WTC11 (cell line): ENCODE measurements at regions not wholly inside any gene's neighbourhood (a gene's known extent, or its start where the extent isn't known, plus 50 kb on each side); places are given as distances from the start of the nearest gene placed in this dataset.

ENCODE experiments used
- ATAC-seq: fragments of 200-7000 bp; cut with Tn5 transposase; 2 replicates; pipeline ENCODE4 v1.10.0; 2021; ENCODE audit warnings: mild to moderate bottlenecking, moderate library complexity
- CTCF ChIA-PET: fragments of 300-600 bp; sonication (Branson Sonifier 250); formaldehyde crosslinking; loops from one replicate; lab custom pipeline; 2021; ENCODE audit warnings: antibody characterized with exemption; lab: Charles Lee
- POLR2A ChIA-PET: fragments of 350-600 bp; sonication (Branson Sonifier 250); formaldehyde crosslinking; loops from one replicate; lab custom pipeline; 2021; ENCODE audit warnings: antibody characterized with exemption; lab: Charles Lee
- DNase-seq: peaks from one replicate; pipeline ENCODE4 v3.0.0; 2021; ENCODE audit warnings: low spot score
- H3K27ac Mint-ChIP-seq: 2 replicates; pipeline ENCODE4 v1.8.0; 2021; ENCODE audit warnings: mixed read lengths
- H3K27me3 Mint-ChIP-seq: 2 replicates; pipeline ENCODE4 v1.8.0; 2021; ENCODE audit warnings: low read depth, mild to moderate bottlenecking, moderate library complexity, mixed read lengths
- H3K36me3 Mint-ChIP-seq: 2 replicates; pipeline ENCODE4 v1.8.0; 2021; ENCODE audit warnings: mixed read lengths
- H3K4me1 Mint-ChIP-seq: 2 replicates; pipeline ENCODE4 v1.8.0; 2022; ENCODE audit warnings: mixed read lengths
- H3K4me3 Mint-ChIP-seq: 2 replicates; pipeline ENCODE4 v1.8.0; 2021; ENCODE audit warnings: mild to moderate bottlenecking, moderate library complexity, mixed read lengths
- H3K9me3 Mint-ChIP-seq: 2 replicates; pipeline ENCODE4 v1.8.0; 2021; ENCODE audit warnings: mixed read lengths
- AR ChIP-seq: fragments of 250-450 bp; sonication (Bioruptor Pico); IDR thresholded peaks from 2 replicates; pipeline ENCODE4 v1.9.0; 2021; ENCODE audit warnings: mild to moderate bottlenecking
- ATF1 ChIP-seq: sonication (generic); formaldehyde crosslinking; IDR thresholded peaks from 2 replicates; pipeline ENCODE4 v1.8.1; 2023; ENCODE audit warnings: mild to moderate bottlenecking, moderate library complexity, missing genetic modification reagents
- ATF2 ChIP-seq: sonication (generic); formaldehyde crosslinking; IDR thresholded peaks from 2 replicates; pipeline ENCODE4 v1.8.1; 2022; ENCODE audit warnings: low read depth, missing genetic modification reagents, borderline replicate concordance
- CREB1 ChIP-seq: sonication (generic); formaldehyde crosslinking; IDR thresholded peaks from 2 replicates; pipeline ENCODE4 v1.8.0; 2023; ENCODE audit warnings: mild to moderate bottlenecking, missing genetic modification reagents
- HMGA2 ChIP-seq: fragments of 250-450 bp; sonication (Bioruptor Pico); IDR thresholded peaks from 2 replicates; pipeline ENCODE4 v1.4.0; 2021; ENCODE audit warnings: mild to moderate bottlenecking, moderate library complexity
- HMGXB4 ChIP-seq: sonication (generic); formaldehyde crosslinking; IDR thresholded peaks from 2 replicates; pipeline ENCODE4 v1.8.1; 2023; ENCODE audit warnings: mild to moderate bottlenecking, moderate library complexity, missing genetic modification reagents
- MLX ChIP-seq: sonication (generic); formaldehyde crosslinking; IDR thresholded peaks from 2 replicates; pipeline ENCODE4 v1.8.1; 2023; ENCODE audit warnings: mild to moderate bottlenecking, missing genetic modification reagents, moderate library complexity
- NFATC4 ChIP-seq: fragments of 250-450 bp; sonication (Bioruptor Pico); IDR thresholded peaks from 2 replicates; pipeline ENCODE4 v1.9.0; 2021; ENCODE audit warnings: mild to moderate bottlenecking
- NR3C1 ChIP-seq: sonication (generic); formaldehyde crosslinking; conservative IDR thresholded peaks from 2 replicates; pipeline ENCODE4 v1.8.1; 2023; ENCODE audit warnings: low read depth, mild to moderate bottlenecking, missing genetic modification reagents
- SMAD3 ChIP-seq: sonication (generic); formaldehyde crosslinking; IDR thresholded peaks from 2 replicates; pipeline ENCODE4 v1.8.0; 2022; ENCODE audit warnings: missing genetic modification reagents, mild to moderate bottlenecking, borderline replicate concordance
- SOX15 ChIP-seq: fragments of 250-450 bp; sonication (Bioruptor Pico); IDR thresholded peaks from 2 replicates; pipeline ENCODE4 v1.9.0; 2021; ENCODE audit warnings: mild to moderate bottlenecking
- TCF7 ChIP-seq: sonication (generic); formaldehyde crosslinking; IDR thresholded peaks from 2 replicates; pipeline ENCODE4 v1.8.0; 2022; ENCODE audit warnings: mild to moderate bottlenecking, low read depth, missing genetic modification reagents, moderate library complexity
- USF1 ChIP-seq: sonication (generic); formaldehyde crosslinking; IDR thresholded peaks from 2 replicates; pipeline ENCODE4 v1.8.0; 2022; ENCODE audit warnings: mild to moderate bottlenecking, missing genetic modification reagents
- USF2 ChIP-seq: sonication (generic); formaldehyde crosslinking; IDR thresholded peaks from 2 replicates; pipeline ENCODE4 v1.8.1; 2023; ENCODE audit warnings: mild to moderate bottlenecking, missing genetic modification reagents, moderate library complexity
- ZNF425 ChIP-seq: fragments of 250-450 bp; sonication (Bioruptor Pico); conservative IDR thresholded peaks from 2 replicates; pipeline ENCODE4 v1.9.0; 2021; ENCODE audit warnings: mild to moderate bottlenecking
- ZNF671 ChIP-seq: fragments of 250-450 bp; sonication (Bioruptor Pico); IDR thresholded peaks from 2 replicates; pipeline ENCODE4 v1.8.0; 2021; ENCODE audit warnings: mild to moderate bottlenecking
- TF ChIP-seq, protein P1 (sequence below): fragments of 200-600 bp; IDR thresholded peaks from 2 replicates; pipeline ENCODE4 v1.8.0; 2022; ENCODE audit warnings: antibody characterized with exemption

DNA sequence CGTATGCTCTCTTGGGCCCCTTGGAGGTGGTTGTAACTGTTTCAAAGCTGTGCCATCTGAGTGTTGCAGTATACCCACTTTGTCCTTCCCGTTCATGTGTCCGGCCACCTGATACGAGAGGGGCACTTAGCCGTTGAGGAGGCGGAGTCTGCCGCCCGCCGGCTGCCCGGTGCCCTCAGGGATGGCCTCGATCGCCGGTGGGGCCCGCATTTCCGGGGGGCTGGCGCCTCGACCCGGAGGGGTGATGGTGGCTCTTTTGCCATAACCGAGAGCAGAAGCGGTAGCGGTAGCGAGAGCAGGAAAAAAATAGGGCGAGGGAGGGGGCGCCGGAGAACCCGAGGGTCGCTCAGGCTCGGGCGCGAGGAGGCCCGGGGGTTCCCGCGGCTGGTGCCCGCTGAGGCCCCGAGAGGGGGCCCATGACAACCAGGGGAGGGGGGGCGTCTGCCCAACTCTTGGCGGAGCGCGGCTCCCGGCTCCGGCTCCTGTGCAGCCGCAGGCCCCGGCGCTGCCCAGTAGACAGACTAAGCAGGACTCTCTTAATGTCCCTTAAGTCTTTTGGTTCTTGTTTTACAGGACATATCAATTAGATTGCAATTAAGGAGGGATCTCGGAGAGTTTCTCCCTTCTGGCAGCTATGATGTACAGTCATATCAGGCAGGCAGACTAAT, 342.7 kb upstream of the SGCG start:
- TF ChIP-seq ZNF671 (CRISPR knock-in tag) (no peak), AR (no peak), NR3C1 (no peak), ZNF425 (no peak), USF2 (CRISPR knock-in tag) (no peak), HMGA2 (no peak), CREB1 (CRISPR knock-in tag) (no peak)
- TF ChIP-seq, protein P1, sequence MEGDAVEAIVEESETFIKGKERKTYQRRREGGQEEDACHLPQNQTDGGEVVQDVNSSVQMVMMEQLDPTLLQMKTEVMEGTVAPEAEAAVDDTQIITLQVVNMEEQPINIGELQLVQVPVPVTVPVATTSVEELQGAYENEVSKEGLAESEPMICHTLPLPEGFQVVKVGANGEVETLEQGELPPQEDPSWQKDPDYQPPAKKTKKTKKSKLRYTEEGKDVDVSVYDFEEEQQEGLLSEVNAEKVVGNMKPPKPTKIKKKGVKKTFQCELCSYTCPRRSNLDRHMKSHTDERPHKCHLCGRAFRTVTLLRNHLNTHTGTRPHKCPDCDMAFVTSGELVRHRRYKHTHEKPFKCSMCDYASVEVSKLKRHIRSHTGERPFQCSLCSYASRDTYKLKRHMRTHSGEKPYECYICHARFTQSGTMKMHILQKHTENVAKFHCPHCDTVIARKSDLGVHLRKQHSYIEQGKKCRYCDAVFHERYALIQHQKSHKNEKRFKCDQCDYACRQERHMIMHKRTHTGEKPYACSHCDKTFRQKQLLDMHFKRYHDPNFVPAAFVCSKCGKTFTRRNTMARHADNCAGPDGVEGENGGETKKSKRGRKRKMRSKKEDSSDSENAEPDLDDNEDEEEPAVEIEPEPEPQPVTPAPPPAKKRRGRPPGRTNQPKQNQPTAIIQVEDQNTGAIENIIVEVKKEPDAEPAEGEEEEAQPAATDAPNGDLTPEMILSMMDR = no peak
- Mint-ChIP-seq H3K36me3 (no peaks in the 10 kb centered on the region), H3K27me3 (no peaks in the 10 kb centered on the region), H3K4me1 (no peaks in the 10 kb centered on the region), H3K4me3 (no peak overlapping the region; the same call in 1 of the 2 replicates), H3K9me3 (no peaks in the 10 kb centered on the region), H3K27ac (no peak overlapping the region)
- ATAC-seq = no peak
- ChIA-PET POLR2A (no interaction called here), CTCF (interaction anchor here (1.3 kb wide), 1 partner anchor 10 kb away, joined by 6 read pairs; no protein-coding TSS in a partner anchor)
- DNase-seq = no peak

DNA sequence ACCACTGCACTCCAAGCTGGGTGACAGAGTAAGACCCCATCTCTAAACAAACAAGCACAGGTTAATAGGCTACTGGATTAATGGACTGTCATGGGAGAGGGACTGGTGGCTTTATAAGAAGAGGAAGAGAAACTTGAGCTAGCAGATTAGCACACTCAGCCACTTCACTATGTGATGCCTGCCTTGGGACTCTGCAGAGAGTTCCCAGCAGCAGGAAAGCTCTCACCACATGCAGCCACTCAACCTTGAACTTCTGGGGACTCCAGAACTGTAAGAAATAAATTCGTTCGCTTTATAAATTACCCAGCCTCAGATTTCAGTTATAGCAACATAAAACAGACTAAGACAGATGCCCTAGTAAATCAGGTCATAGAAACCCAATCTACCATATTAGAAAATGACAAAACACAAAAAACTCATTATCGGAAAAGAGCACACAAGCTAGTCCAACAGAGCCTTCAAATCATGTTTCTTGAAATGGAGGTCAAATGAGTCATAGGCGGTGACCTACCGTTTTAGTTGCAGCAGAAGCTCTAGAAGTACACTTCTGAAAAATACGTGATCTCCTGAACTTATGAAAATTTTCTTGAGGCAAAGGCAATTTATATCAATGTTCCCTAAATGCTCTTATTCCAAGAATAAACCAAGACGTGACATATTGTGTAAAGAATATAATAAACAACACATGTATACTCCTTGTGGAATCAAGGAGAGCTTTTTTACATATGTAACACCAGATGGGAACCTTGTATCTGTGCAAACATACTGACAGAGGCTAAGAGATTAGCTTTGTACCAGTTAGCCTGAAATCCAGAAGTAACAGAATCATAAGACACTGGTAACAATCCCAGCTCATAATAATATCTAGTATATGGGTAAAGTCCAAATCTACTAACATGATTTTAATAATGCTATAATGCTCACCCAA, 340.9 kb upstream of the SGCG start:
- no peak for DNase-seq
- H3K27ac Mint-ChIP-seq = no peak overlapping the region
- no peak overlapping the region for H3K4me3 Mint-ChIP-seq
- H3K36me3 Mint-ChIP-seq = no peaks in the 10 kb centered on the region
- CTCF ChIA-PET = interaction anchor here (1.0 to 1.3 kb wide), 2 partner anchors 9 to 180 kb away, joined by 3 to 6 read pairs; no protein-coding TSS in a partner anchor
- no peaks in the 10 kb centered on the region for H3K4me1 Mint-ChIP-seq
- POLR2A ChIA-PET = no interaction called here
- no peak for ATAC-seq
- no peaks in the 10 kb centered on the region for H3K9me3 Mint-ChIP-seq
- no peaks in the 10 kb centered on the region for H3K27me3 Mint-ChIP-seq
- TF ChIP-seq SOX15 (CRISPR knock-in tag) = no peak
- TF ChIP-seq ATF1 (CRISPR knock-in tag) = no peak
- no peak for TF ChIP-seq TCF7
- TF ChIP-seq MLX (CRISPR knock-in tag) = no peak
- no peak for TF ChIP-seq HMGXB4 (CRISPR knock-in tag)
- TF ChIP-seq ATF2 (CRISPR knock-in tag) = no peak
- TF ChIP-seq NFATC4 (CRISPR knock-in tag) = no peak
- no peak for TF ChIP-seq SMAD3 (CRISPR knock-in tag)
- TF ChIP-seq USF1 (CRISPR knock-in tag) = no peak
